ENCODE measurements at regions not wholly inside any gene's neighbourhood (a gene's known extent, or its start where the extent isn't known, plus 50 kb on each side); places are given as distances from the start of the nearest gene placed in this dataset.

GRCh38 chr1:118660769-118661168 lies 327.4 kb downstream of the TBX15 start (continued):
- TF ChIP-seq REST (IDR thresholded peaks at IDR 0.05; ENCODE audit: low read depth, low read length) (no peak), RAD21 (IDR thresholded peaks at IDR 0.05; ENCODE audit: low read length) (no peak), ELF1 (IDR thresholded peaks at IDR 0.05) (no peak), NRF1 (IDR thresholded peaks at IDR 0.05; ENCODE audit: low read depth, low read length) (no peak)

- Histone ChIP-seq H3K9me2 (no peaks in the 10 kb centered on the region), H3K79me2 (ENCODE audit: insufficient read depth) (no peaks in the 10 kb centered on the region), H3K27ac (ENCODE audit: low read depth in 2 of 2, low read length in 1 of 2) (no peak overlapping the region), H3K4me1 (ENCODE audit: control insufficient read depth in 1 of 2, insufficient read depth in 2 of 2, low read depth in 1 of 2, low read length in 1 of 2) (no peaks in the 10 kb centered on the region), H3F3A (replicated peaks; ENCODE audit: insufficient read depth) (peaks cover 11% of the 10 kb centered on the region), H3K36me3 (replicated peaks in 1 of 2; ENCODE audit: control insufficient read depth in 1 of 2, insufficient read depth in 2 of 2, low read length in 1 of 2) (no peaks in the 10 kb centered on the region), H3K4me2 (no peak overlapping the region), H3K9ac (no peak overlapping the region), H4K20me1 (ENCODE audit: insufficient read depth) (no peaks in the 10 kb centered on the region), H2AFZ (ENCODE audit: low read depth) (no peak overlapping the region), H3K27me3 (ENCODE audit: insufficient read depth) (no peaks in the 10 kb centered on the region), H3K9me3 (peaks cover 11% of the 10 kb centered on the region; the same call in 1 of the 2 replicates), H3K4me3 (ENCODE audit: low read depth in 2 of 2, low read length in 1 of 2) (no peak overlapping the region)
- no peak for DNase-seq
- 0% methylated on average over 3 of the region's 3 CpGs for WGBS (ENCODE audit: low lambda C conversion rate)
- ChIA-PET CTCF (no interaction called here), POLR2A (no interaction called here)
- TF ChIP-seq TCF12 (IDR thresholded peaks at IDR 0.05) (peak; percentile 8; the same call in 1 of the 2 replicates), PBX3 (IDR thresholded peaks at IDR 0.05) (peak; percentile 59), RAD21 (IDR thresholded peaks at IDR 0.05; ENCODE audit: low read length) (no peak), FOSL2 (IDR thresholded peaks at IDR 0.05; ENCODE audit: borderline replicate concordance, low read depth) (no peak)
Measured at GRCh38 chr1:118659646-118660045, 328.5 kb downstream of the TBX15 start.

GRCh38 chr1:118650107-118650807 lies 337.9 kb downstream of the TBX15 start:
- no peak overlapping the region for H2AFZ ChIP-seq (ENCODE audit: low read depth)
- H3K9me3 ChIP-seq = no peaks in the 10 kb centered on the region
- TF ChIP-seq RCOR1 (IDR thresholded peaks at IDR 0.05; ENCODE audit: low read length) = no peak
- no peak for TF ChIP-seq FOXM1 (IDR thresholded peaks at IDR 0.05; ENCODE audit: low read depth)
- TF ChIP-seq USF1 (IDR thresholded peaks at IDR 0.05; ENCODE audit: borderline replicate concordance, low read depth) = no peak
- TF ChIP-seq TEAD4 (IDR thresholded peaks at IDR 0.05; ENCODE audit: borderline replicate concordance, insufficient read depth) = no peak
- TF ChIP-seq IRF3 (IDR thresholded peaks at IDR 0.05; ENCODE audit: low read depth, low read length) = no peak
- no peak for TF ChIP-seq NFIC (IDR thresholded peaks at IDR 0.05; ENCODE audit: borderline replicate concordance)
- no peak for TF ChIP-seq CTCF (IDR thresholded peaks at IDR 0.05)
- TF ChIP-seq RAD21 (IDR thresholded peaks at IDR 0.05; ENCODE audit: low read length) = no peak
- TF ChIP-seq NRF1 (IDR thresholded peaks at IDR 0.05; ENCODE audit: low read depth, low read length) = no peak
- TF ChIP-seq JUND (IDR thresholded peaks at IDR 0.05) = no peak
- TF ChIP-seq ELF1 (IDR thresholded peaks at IDR 0.05) = no peak
- H3K4me3 ChIP-seq (ENCODE audit: low read depth in 2 of 2, low read length in 1 of 2) = no peak overlapping the region
- no peaks in the 10 kb centered on the region for H3F3A ChIP-seq (replicated peaks; ENCODE audit: insufficient read depth)
- H3K4me2 ChIP-seq = no peak overlapping the region
- DNase-seq = no peak
- H3K9me2 ChIP-seq = no peaks in the 10 kb centered on the region
- POLR2A ChIA-PET = no interaction called here
- H3K36me3 ChIP-seq (replicated peaks in 1 of 2; ENCODE audit: control insufficient read depth in 1 of 2, insufficient read depth in 2 of 2, low read length in 1 of 2) = no peaks in the 10 kb centered on the region
- H4K20me1 ChIP-seq (ENCODE audit: insufficient read depth) = no peaks in the 10 kb centered on the region
- H3K9ac ChIP-seq = no peak overlapping the region
- no peak overlapping the region for H3K27ac ChIP-seq (ENCODE audit: low read depth in 2 of 2, low read length in 1 of 2)
- no peaks in the 10 kb centered on the region for H3K79me2 ChIP-seq (ENCODE audit: insufficient read depth)
- no peaks in the 10 kb centered on the region for H3K4me1 ChIP-seq (ENCODE audit: control insufficient read depth in 1 of 2, insufficient read depth in 2 of 2, low read depth in 1 of 2, low read length in 1 of 2)
- 1% methylated on average over 7 of the region's 7 CpGs for WGBS (ENCODE audit: low lambda C conversion rate)
- no peaks in the 10 kb centered on the region for H3K27me3 ChIP-seq (ENCODE audit: insufficient read depth)
- CTCF ChIA-PET = no interaction called here

Data from SK-N-SH (cell line).